BLaER1 (cell line): ENCODE measurements at regions not wholly inside any gene's neighbourhood (a gene's known extent, or its start where the extent isn't known, plus 50 kb on each side); places are given as distances from the start of the nearest gene placed in this dataset.

Experiments used
- H3K27ac ChIP-seq: shearing (Covaris generic); formaldehyde crosslinking; 2 replicates; pipeline ENCODE4 v1.8.1; 2022
- H3K27me3 ChIP-seq: shearing (Covaris generic); formaldehyde crosslinking; 2 replicates; pipeline ENCODE4 v1.8.1; 2022
- H3K36me3 ChIP-seq: shearing (Covaris generic); formaldehyde crosslinking; 2 replicates; pipeline ENCODE4 v1.8.1; 2022
- H3K4me1 ChIP-seq: shearing (Covaris generic); formaldehyde crosslinking; 2 replicates; pipeline ENCODE4 v1.8.1; 2022
- H3K4me2 ChIP-seq: shearing (Covaris generic); formaldehyde crosslinking; 2 replicates; pipeline ENCODE4 v1.8.1; 2022
- H3K4me3 ChIP-seq: shearing (Covaris generic); formaldehyde crosslinking; 2 replicates; pipeline ENCODE4 v1.8.1; 2022
- H3K9ac ChIP-seq: shearing (Covaris generic); formaldehyde crosslinking; 2 replicates; pipeline ENCODE4 v1.8.1; 2022
- H3K9me3 ChIP-seq: shearing (Covaris generic); formaldehyde crosslinking; 2 replicates; pipeline ENCODE4 v1.8.1; 2022
- H4K20me1 ChIP-seq: shearing (Covaris generic); formaldehyde crosslinking; 2 replicates; pipeline ENCODE4 v1.8.1; 2022
- Cebpa-rat ChIP-seq: shearing (Covaris generic); IDR thresholded peaks from 2 replicates; pipeline ENCODE4 v1.8.1; 2022

GRCh38 chr16:72537664-72538063, 365.7 kb upstream of the PMFBP1 start:
- H3K4me1 ChIP-seq, result 0 out of 2 replicates have a peak, but pooled peaks cover 5% of the 10 kb centered on the region
- H3K27ac ChIP-seq, result no peak overlapping the region
- TF ChIP-seq Cebpa-rat, result no peak
- no peaks in the 10 kb centered on the region for H3K27me3 ChIP-seq
- H3K4me3 ChIP-seq, result no peak overlapping the region
- no peaks in the 10 kb centered on the region for H4K20me1 ChIP-seq
- H3K4me2 ChIP-seq, result no peak overlapping the region
- no peak overlapping the region for H3K9ac ChIP-seq
- no peaks in the 10 kb centered on the region for H3K9me3 ChIP-seq
- H3K36me3 ChIP-seq, result no peaks in the 10 kb centered on the region

DNA sequence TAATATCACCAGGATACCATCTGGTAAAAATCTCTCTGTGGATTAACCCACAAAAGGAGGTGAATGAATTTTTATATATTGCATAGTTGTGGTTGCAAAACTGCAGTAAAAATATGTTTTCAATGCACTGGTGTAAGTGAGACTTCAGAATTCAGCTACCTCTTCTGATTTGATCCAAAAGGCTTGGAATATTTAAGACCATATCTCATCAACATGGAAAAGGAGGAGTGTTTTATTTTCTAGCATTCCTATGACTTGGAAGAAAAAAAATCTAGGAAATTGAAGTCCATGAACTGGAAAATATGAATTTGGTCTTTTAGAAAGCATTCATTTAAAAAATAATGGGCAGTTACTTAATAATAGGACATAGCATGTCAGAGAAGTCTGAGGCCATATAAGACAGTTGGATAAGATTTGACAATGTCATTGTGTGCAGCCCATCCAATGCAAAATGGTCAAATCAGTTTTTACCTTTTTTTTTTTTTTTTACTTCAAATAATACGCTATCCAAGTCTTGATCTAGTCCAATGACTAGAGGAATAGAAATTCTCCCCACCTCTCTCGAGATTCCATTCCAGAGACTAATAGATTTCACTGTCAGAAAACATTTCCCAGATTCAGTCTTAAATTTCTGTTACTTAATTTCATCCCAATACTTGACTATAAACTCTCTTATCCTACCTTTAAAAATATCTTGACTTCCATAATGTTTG, 364.9 kb upstream of the PMFBP1 start:
- no peak overlapping the region for H3K4me3 ChIP-seq
- no peaks in the 10 kb centered on the region for H4K20me1 ChIP-seq
- no peak overlapping the region for H3K9ac ChIP-seq
- 0 out of 2 replicates have a peak, but pooled peaks cover 5% of the 10 kb centered on the region for H3K4me1 ChIP-seq
- H3K27ac ChIP-seq, result no peak overlapping the region
- TF ChIP-seq Cebpa-rat, result no peak
- H3K36me3 ChIP-seq, result no peaks in the 10 kb centered on the region
- no peaks in the 10 kb centered on the region for H3K27me3 ChIP-seq
- no peak overlapping the region for H3K4me2 ChIP-seq
- H3K9me3 ChIP-seq, result no peaks in the 10 kb centered on the region

DNA sequence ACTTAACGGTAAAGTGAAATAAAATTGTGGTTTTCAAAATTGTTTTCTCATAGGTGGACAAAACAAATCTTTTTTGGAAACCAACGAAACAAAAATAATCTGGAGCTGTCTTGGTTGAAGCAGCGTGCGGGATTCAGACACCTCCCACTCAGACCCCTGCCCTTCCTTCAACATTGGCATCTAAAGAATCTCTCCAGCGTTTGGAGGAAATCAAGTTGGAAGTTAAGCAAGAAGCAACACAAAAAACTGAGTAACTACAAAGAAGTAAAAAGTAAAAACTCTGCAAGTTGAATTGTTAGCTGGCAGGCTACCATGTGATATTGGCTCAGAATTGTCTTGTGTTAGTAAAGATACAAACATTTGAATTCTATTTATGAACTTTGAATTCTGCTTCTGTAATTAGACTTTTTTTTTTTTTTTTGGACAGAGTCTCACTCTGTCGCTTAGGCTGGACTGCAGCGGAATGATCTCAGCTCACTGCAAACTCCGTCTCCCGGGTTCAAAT, 361.0 kb upstream of the PMFBP1 start:
- no peak overlapping the region for H3K27ac ChIP-seq
- H3K9ac ChIP-seq, result no peak overlapping the region
- H3K4me2 ChIP-seq, result no peak overlapping the region
- no peaks in the 10 kb centered on the region; the same call in 1 of the 2 replicates for H3K9me3 ChIP-seq
- H3K4me1 ChIP-seq, result no peaks in the 10 kb centered on the region
- no peak overlapping the region for H3K4me3 ChIP-seq
- no peaks in the 10 kb centered on the region for H4K20me1 ChIP-seq
- H3K27me3 ChIP-seq, result no peaks in the 10 kb centered on the region
- TF ChIP-seq Cebpa-rat, result no peak
- H3K36me3 ChIP-seq, result no peaks in the 10 kb centered on the region

DNA sequence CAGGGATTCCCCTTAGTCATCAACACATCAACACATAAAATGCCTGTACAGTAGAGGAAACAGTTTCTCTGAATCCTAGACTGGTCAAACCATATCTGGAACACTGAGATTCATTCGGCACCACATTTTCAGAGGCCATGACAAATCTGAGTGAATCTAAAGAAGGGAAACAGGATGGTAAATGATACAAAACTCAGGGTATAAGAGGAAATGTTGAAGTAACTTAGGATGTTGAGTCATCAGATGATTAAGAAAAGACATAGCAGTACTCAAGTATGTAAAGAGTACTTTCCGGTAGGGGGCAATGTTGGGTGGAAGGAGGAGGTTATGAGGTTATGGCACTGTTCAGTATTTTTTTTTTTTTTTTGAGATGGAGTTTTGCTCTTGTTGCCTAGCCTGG, 358.5 kb upstream of the PMFBP1 start:
- H3K36me3 ChIP-seq, result no peaks in the 10 kb centered on the region
- no peaks in the 10 kb centered on the region; the same call in 1 of the 2 replicates for H3K9me3 ChIP-seq
- H3K4me2 ChIP-seq, result no peak overlapping the region
- H3K9ac ChIP-seq, result no peak overlapping the region
- H3K4me3 ChIP-seq, result no peak overlapping the region
- no peaks in the 10 kb centered on the region for H3K27me3 ChIP-seq
- no peaks in the 10 kb centered on the region for H3K4me1 ChIP-seq
- H4K20me1 ChIP-seq, result no peaks in the 10 kb centered on the region
- TF ChIP-seq Cebpa-rat, result no peak
- H3K27ac ChIP-seq, result no peak overlapping the region

DNA sequence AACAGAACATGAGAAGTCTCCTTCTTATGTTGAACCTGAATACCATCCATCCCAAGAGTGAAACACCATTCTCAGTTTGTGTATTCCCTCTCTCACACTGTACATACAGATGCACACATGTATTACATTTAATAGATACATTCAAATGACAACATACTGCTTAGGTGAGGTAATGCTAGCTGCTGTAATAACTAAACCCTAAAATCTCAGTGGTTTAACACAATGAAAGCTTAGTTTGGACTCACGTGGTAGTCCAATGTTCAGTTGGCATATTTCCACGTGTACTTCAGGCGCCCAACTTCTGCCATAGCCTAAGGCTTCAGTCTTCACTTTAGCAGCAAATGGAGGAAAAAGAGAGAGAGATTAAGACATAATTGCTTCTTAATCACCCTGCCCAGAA, 351.1 kb upstream of the PMFBP1 start:
- TF ChIP-seq Cebpa-rat, result no peak
- Histone ChIP-seq H3K27me3 (no peaks in the 10 kb centered on the region), H3K9ac (no peak overlapping the region)

GRCh38 chr16:72517154-72517553, 345.2 kb upstream of the PMFBP1 start:
- no peak for TF ChIP-seq Cebpa-rat
- H3K36me3 ChIP-seq, result peaks cover 2% of the 10 kb centered on the region; the same call in 1 of the 2 replicates
- H3K4me1 ChIP-seq, result no peaks in the 10 kb centered on the region
- H3K9ac ChIP-seq, result no peak overlapping the region
- peaks cover 8% of the 10 kb centered on the region for H3K9me3 ChIP-seq
- H3K4me2 ChIP-seq, result no peak overlapping the region
- no peaks in the 10 kb centered on the region for H4K20me1 ChIP-seq
- H3K27me3 ChIP-seq, result no peaks in the 10 kb centered on the region
- no peak overlapping the region for H3K4me3 ChIP-seq
- no peak overlapping the region for H3K27ac ChIP-seq

More for the DNA sequence above, 351.1 kb upstream of the PMFBP1 start:
- Histone ChIP-seq H3K4me1 (no peaks in the 10 kb centered on the region), H3K9me3 (peaks cover 13% of the 10 kb centered on the region), H3K4me2 (no peak overlapping the region), H3K27ac (no peak overlapping the region), H4K20me1 (no peaks in the 10 kb centered on the region), H3K36me3 (peaks cover 7% of the 10 kb centered on the region; the same call in 1 of the 2 replicates), H3K4me3 (no peak overlapping the region)

- Histone ChIP-seq H4K20me1 (no peaks in the 10 kb centered on the region), H3K4me3 (no peak overlapping the region), H3K9ac (no peak overlapping the region), H3K9me3 (no peaks in the 10 kb centered on the region), H3K4me2 (no peak overlapping the region), H3K27me3 (no peaks in the 10 kb centered on the region), H3K27ac (no peak overlapping the region), H3K36me3 (no peaks in the 10 kb centered on the region), H3K4me1 (no peaks in the 10 kb centered on the region)
- no peak for TF ChIP-seq Cebpa-rat
Measured at GRCh38 chr16:72511171-72511570, 339.2 kb upstream of the PMFBP1 start.

DNA sequence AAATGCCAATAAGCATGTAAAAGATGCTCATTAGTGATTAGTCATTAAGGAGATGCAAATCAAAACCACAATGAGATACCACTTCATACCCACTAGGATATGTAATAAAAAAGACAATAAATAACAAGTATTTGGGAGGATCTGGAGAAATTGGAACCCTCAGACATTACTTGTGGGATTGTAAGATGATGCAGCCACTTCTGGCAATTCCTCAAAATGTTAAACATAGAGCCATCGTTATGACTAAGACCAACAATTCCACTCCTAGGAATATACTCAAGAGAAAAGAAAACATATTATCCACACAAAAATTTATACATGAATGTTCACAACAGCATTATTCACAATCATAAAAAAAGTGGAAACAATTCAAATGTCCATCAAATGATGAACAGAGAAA, 336.2 kb upstream of the PMFBP1 start:
- Histone ChIP-seq H3K4me3 (no peak overlapping the region), H3K9me3 (no peaks in the 10 kb centered on the region), H3K36me3 (no peaks in the 10 kb centered on the region), H3K9ac (no peak overlapping the region), H4K20me1 (no peaks in the 10 kb centered on the region), H3K27ac (no peak overlapping the region), H3K27me3 (no peaks in the 10 kb centered on the region), H3K4me1 (no peaks in the 10 kb centered on the region), H3K4me2 (no peak overlapping the region)
- no peak for TF ChIP-seq Cebpa-rat

GRCh38 chr16:72502594-72503005, 330.6 kb upstream of the PMFBP1 start:
- no peaks in the 10 kb centered on the region for H3K4me1 ChIP-seq
- no peaks in the 10 kb centered on the region for H4K20me1 ChIP-seq
- no peaks in the 10 kb centered on the region for H3K36me3 ChIP-seq
- no peak overlapping the region for H3K4me2 ChIP-seq
- no peaks in the 10 kb centered on the region for H3K27me3 ChIP-seq
- H3K9me3 ChIP-seq, result no peaks in the 10 kb centered on the region
- no peak overlapping the region for H3K4me3 ChIP-seq
- no peak for TF ChIP-seq Cebpa-rat
- no peak overlapping the region for H3K27ac ChIP-seq
- H3K9ac ChIP-seq, result no peak overlapping the region

- no peak for TF ChIP-seq Cebpa-rat
- Histone ChIP-seq H3K27ac (no peak overlapping the region), H3K4me1 (no peaks in the 10 kb centered on the region), H3K27me3 (no peaks in the 10 kb centered on the region), H3K9me3 (no peaks in the 10 kb centered on the region), H3K9ac (no peak overlapping the region), H4K20me1 (no peaks in the 10 kb centered on the region), H3K4me2 (no peak overlapping the region), H3K36me3 (no peaks in the 10 kb centered on the region), H3K4me3 (no peak overlapping the region)
Measured at GRCh38 chr16:72501739-72502593, 330.0 kb upstream of the PMFBP1 start.
